Suppressor macrophage treated with lipopolysaccharide for 4 hours (primary cell): ENCODE measurements at regions not wholly inside any gene's neighbourhood (a gene's known extent, or its start where the extent isn't known, plus 50 kb on each side); places are given as distances from the start of the nearest gene placed in this dataset.
"Not testable (repeated sequence)": the region's sequence is repeated elsewhere in the genome, so short reads cannot be mapped to it uniquely, and the experiment has no call there.

ENCODE experiments used
- DNase-seq: peaks from one replicate; pipeline ENCODE4 v3.0.0-alpha.2; 2020

DNA sequence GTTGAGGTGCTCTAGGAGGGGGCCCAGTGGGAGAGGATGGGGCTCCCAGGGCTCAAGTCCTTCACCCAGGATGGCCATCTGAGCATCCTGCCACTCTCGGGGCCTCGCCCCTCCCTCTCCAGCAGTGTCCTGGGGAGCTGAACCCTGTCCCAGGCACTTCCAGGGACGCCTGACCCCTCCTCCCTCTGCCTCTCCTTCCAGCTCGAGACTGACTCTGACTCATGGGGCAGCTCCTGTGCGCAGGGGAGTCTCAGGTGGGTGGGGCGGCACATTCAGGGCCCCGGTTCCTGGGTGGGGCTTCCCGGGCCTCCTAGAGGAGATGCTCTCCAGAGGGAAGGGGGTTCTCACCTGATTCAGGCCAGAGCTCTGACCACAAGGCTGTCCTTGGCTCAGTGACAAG, 77.1 kb upstream of the IGLL5 start:
- no peak for DNase-seq

DNA sequence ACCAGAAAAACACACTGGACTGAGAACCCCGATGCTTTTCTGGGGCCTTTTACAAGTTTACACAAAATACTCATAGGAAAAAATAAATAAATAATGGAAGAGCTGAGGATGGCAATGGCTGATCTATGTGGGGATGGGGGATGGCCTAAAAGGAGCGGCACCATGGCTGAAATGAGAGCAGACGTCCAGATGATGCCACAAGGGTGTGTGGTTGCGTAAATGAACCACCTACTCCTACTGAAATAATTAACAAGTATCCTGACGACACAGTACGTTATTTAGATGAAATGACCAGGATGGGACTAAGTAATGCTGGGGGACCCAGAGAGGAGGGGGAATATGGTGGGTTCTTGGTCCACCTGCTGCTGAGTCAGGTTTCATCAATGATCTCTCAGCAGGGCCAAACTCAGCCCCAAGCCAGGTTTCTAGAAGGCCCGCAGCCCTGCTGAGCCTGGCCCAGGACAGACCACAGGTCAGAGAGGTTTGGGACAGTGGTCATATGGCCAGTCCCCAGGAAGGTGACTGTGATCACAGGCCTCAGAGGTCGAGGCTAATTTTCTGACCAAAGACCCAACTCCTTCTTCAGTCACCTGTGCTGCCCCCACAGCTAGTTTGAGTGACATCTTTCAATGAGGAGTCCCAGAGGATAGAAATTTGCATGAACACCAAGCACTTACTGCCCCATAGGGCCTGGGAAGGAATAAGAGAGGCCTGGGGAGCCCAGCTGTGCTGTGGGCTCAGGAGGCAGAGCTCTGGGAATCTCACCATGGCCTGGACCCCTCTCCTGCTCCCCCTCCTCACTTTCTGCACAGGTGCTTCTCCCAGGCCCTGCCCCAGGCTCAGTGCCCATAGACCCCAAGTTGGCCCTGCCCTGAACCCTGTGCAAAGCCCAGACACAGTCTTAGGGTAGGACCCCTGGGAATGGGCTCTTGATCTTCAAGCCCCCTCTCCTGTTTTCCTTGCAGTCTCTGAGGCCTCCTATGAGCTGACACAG, 76.3 kb upstream of the IGLL5 start:
- DNase-seq: no peak

DNA sequence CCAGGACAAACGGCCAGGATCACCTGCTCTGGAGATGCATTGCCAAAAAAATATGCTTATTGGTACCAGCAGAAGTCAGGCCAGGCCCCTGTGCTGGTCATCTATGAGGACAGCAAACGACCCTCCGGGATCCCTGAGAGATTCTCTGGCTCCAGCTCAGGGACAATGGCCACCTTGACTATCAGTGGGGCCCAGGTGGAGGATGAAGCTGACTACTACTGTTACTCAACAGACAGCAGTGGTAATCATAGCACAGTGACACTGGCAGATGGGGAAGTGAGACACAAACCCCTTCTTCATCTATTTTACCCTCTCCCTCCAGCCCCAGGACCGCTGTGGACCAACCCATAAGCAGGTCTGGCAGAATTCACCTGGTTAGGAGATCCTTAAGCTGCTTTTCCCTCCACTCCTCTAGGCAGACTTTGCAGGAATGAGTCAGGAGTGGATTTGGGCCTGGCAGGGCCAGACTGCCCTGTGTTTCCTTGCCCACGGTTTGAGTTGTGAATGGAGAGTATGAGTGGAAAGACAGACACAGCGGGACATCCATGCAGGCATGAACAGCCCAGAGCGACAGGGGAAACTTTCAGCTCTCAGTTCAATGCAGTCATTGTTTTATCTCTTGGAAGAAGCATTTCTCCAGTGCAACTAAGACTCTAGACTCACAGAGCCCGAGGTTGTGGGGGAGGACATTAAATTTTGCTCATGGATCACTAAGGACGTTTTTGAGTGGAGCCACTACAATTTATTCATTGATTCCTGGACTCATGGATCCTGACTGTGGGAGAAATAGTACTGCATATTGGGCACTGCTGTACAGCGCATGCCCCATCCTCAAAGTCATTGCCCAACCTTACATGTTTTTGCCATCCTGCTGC, 75.3 kb upstream of the IGLL5 start:
- DNase-seq: no peak

DNA sequence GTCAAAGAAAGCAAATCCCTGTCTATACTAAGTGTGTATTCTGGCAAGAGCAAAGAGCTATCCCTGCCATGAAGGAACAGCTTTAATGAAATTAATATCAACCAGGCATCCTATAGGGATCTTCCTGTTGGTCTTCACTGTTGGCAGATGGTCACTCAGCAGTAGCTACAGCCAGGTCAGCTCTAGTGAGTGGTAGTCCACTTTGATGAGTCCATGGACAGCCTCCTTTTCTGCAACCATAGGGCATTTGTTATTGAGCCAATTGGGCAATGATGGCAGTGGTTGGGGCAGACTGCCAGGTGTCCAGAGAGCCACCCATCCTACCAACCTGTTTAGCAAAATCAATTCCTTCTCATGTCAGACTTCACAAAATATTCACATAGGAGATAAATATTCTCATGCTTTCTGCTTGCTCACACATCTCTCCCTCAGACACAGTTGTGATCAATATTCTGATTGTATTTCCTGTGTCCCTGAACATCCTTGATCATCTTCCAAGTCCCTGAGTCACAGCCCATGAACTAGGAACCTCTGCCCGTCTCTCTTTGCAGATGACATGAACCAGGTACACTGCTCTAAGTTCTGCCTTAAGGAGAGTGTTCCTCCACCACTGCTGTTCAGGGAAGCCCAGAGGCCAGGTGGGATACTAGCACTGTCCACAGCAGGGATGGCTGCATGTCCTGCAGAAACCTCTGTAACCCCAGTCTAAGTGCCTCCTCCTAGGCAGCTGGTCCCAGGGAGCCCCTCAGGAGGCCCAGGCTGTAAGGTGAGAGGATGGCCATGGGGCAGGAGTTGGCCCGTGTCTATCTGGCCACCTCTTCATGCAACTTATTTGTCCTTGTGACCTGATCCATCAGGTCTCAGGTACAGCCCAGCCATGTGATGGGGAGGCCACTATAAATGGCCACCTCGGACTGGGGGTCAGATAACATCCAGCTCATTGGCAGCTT, 74.2 kb upstream of the IGLL5 start:
- no peak for DNase-seq

GRCh38 chr22:22814666-22815396, 72.8 kb upstream of the IGLL5 start:
- DNase-seq: no peak

- peak; percentile 62 for DNase-seq
These were observed 72.0 kb upstream of the IGLL5 start for GRCh38 chr22:22815397-22816170.

DNA sequence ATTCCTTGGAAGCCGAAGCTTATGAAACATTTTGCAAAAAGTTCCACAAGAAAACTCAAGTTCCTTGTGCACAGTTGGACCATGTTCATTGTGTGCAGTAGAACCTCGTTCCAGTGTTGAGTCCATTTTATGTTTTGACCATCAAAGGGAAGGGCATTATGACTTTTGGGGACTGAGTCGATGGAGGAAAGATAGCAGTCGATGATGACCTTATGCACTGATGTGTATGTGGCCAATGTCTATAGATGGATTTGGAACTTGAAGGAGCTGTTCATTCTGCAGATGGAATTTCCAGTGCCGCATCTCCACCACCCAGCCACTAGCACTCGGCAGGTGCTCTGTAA, 71.5 kb upstream of the IGLL5 start:
- DNase-seq: no peak

GRCh38 chr22:22816766-22817410, 70.7 kb upstream of the IGLL5 start:
- no peak for DNase-seq

- DNase-seq: no peak
These were observed 70.0 kb upstream of the IGLL5 start for GRCh38 chr22:22817468-22818201.

- no peak for DNase-seq
These were observed 69.4 kb upstream of the IGLL5 start for GRCh38 chr22:22818202-22818538.

- DNase-seq: no peak
These were observed 68.5 kb upstream of the IGLL5 start for GRCh38 chr22:22818861-22819855.

GRCh38 chr22:22820076-22820475, 67.5 kb upstream of the IGLL5 start:
- no peak for DNase-seq

DNA sequence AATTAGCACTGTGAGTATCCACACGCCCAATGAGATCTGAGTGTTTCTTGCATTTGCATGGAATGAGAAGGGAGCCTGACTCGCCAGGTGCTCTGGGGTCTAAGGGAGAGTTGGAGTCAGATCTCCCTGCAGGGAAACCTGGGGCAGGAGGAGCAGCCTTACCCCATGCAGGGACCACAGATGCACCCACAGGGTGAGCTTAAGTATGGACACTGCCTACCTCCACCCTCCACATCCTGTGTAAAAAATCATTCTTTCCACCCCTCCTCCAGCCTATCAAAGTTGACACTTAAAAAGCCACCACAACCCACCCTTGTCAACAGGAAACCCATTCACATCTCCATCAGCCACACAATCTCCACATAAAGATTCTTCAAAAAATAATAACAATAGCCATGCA, 67.0 kb upstream of the IGLL5 start:
- no peak for DNase-seq

DNA sequence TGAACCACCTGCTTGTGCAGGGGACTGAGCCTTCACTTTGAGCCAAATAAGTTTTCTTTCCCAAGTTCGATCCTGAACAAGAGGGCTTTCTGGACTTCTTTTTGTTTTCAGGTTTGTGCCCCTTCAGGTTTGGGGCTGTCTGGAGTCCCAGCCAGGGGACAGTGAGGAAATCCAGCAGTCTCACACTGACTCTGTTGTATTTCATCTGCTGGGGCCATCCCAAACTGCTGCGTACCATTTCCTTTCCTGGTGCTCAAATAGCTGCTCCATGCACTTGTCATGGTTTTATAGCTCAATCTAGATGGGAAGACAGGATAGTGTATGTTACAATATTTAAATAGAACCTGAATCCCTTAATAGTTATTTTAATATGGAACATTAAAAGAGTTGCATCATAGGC, 66.3 kb upstream of the IGLL5 start:
- DNase-seq: no peak

DNA sequence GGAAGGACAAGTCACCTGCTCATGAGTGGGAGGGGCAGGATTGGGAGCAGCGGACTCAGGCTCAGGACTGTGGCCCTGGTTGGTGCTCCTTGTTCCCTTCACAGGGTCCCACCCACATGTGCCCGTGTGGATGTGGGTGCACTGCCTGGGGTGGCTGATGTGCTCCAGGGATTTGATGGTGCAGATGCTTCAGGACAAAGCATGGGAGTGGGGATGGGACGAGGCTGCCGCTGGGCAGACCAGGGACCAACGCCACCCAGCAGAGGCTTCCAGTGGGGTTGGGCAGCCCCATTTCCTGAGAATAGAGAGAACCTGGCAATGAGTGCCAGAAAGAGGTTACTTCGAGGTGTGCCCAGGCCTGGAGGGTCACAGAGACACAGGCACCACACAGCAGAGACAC, 65.5 kb upstream of the IGLL5 start:
- no peak for DNase-seq

- not testable (repeated sequence) for DNase-seq
These were observed 65.1 kb upstream of the IGLL5 start for GRCh38 chr22:22822553-22822952.

DNA sequence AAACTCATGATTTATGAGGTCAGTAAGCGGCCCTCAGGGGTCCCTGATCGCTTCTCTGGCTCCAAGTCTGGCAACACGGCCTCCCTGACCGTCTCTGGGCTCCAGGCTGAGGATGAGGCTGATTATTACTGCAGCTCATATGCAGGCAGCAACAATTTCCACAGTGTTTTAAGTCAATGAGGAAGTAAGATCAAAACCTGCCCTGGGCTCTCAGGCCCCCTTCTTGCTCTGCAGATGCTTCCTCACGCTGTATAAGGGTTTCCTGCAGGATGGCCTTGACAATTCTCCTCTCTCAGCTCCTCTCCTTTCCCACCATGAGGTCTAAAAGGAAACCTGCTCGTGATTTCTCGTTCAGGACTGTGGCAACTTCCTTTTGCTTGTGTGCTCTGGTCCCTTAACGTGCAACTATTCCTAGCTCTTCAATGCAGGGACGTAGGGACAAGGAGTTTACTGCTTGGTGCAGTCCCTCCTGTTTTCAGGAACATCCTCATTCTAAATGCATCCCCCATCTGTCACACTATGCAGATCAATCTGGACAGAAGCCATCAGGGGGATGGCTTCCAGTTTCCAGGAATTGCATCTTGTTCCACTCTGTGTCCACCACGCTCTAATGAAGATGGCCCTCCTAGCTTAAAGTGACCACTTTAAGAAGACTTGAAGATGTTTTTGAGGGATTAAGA, 64.3 kb upstream of the IGLL5 start:
- DNase-seq: no peak
